ENCODE measurements at regions not wholly inside any gene's neighbourhood (a gene's known extent, or its start where the extent isn't known, plus 50 kb on each side); places are given as distances from the start of the nearest gene placed in this dataset.

- no peak for TF ChIP-seq REST (IDR thresholded peaks at IDR 0.05; ENCODE audit: insufficient read depth in 1 of 2, low read depth in 2 of 2, low read length in 1 of 2)
- TF ChIP-seq CTCF (IDR thresholded peaks at IDR 0.05), result no peak
- TF ChIP-seq POLR2AphosphoS5 (IDR thresholded peaks at IDR 0.05; ENCODE audit: low read depth, low read length), result no peak
- TF ChIP-seq SIN3A (IDR thresholded peaks at IDR 0.05; ENCODE audit: borderline replicate concordance, insufficient read depth, low read depth, low read length), result no peak
Observed at GRCh38 chr5:156000115-156000514, 326.8 kb upstream of the SGCD start.
